Neural cell (in vitro differentiated cells): ENCODE measurements at regions not wholly inside any gene's neighbourhood (a gene's known extent, or its start where the extent isn't known, plus 50 kb on each side); places are given as distances from the start of the nearest gene placed in this dataset.

ENCODE experiments used
- H2AFZ ChIP-seq: fragments of 200-600, 300-800 bp; sonication (generic), shearing (Covaris generic); 2 replicates; pipeline ENCODE4 v1.6.0; 2014; ENCODE audit warnings: low read depth, mild to moderate bottlenecking, antibody characterized with exemption, low read length, moderate library complexity
- H3F3A ChIP-seq: fragments of 200-600 bp; shearing (Covaris generic); 2 replicates; pipeline ENCODE4 v1.6.1; 2016; ENCODE audit warnings: mild to moderate bottlenecking, moderate library complexity, mixed read lengths, antibody characterized with exemption, low read length; ENCODE audit not compliant: insufficient read depth, poor library complexity, severe bottlenecking
- H3K27ac ChIP-seq: fragments of 200-600, 300-800 bp; sonication (generic), shearing (Covaris generic); 2 replicates; pipeline ENCODE4 v1.5.1; 2014; ENCODE audit warnings: mild to moderate bottlenecking, low read length, moderate library complexity
- H3K27me3 ChIP-seq: fragments of 300-800, 200-600 bp; sonication (generic), shearing (Covaris generic); 2 replicates; pipeline ENCODE4 v1.6.0; 2014; ENCODE audit warnings: mild to moderate bottlenecking, low read depth, low read length, moderate library complexity; ENCODE audit not compliant: insufficient read depth
- H3K36me3 ChIP-seq: fragments of 300-800, 200-600 bp; sonication (generic), shearing (Covaris generic); 2 replicates; pipeline ENCODE4 v1.5.1; 2014; ENCODE audit warnings: mild to moderate bottlenecking, antibody characterized with exemption, low read length, moderate library complexity; ENCODE audit not compliant: insufficient read depth
- H3K4me2 ChIP-seq: fragments of 300-800, 200-600 bp; sonication (generic), shearing (Covaris generic); 2 replicates; pipeline ENCODE4 v1.6.0; 2014; ENCODE audit warnings: mild to moderate bottlenecking, low read length
- H3K4me3 ChIP-seq: fragments of 300-800, 200-600 bp; sonication (generic), shearing (Covaris generic); 2 replicates; pipeline ENCODE4 v1.5.1; 2014; ENCODE audit warnings: mild to moderate bottlenecking, low read length, moderate library complexity
- H3K79me2 ChIP-seq: fragments of 200-600 bp; shearing (Covaris generic); replicated peaks from 2 replicates; pipeline ENCODE4 v1.6.0; 2014; ENCODE audit warnings: mild to moderate bottlenecking, low read length, moderate library complexity; ENCODE audit not compliant: insufficient read depth
- H3K9ac ChIP-seq: fragments of 300-800, 200-600 bp; sonication (generic), shearing (Covaris generic); 2 replicates; pipeline ENCODE4 v1.6.1; 2016; ENCODE audit warnings: mild to moderate bottlenecking, low read length, mixed read lengths
- H3K9me2 ChIP-seq: fragments of 200-600 bp; shearing (Covaris generic); 2 replicates; pipeline ENCODE4 v1.6.1; 2016; ENCODE audit warnings: mild to moderate bottlenecking, low read length, mixed read lengths; ENCODE audit not compliant: insufficient read depth
- H3K9me3 ChIP-seq: fragments of 200-600, 300-800 bp; sonication (generic), shearing (Covaris generic); 2 replicates; pipeline ENCODE4 v1.6.1; 2016; ENCODE audit warnings: mild to moderate bottlenecking, mixed run types, low read length, moderate library complexity, mixed read lengths
- H4K20me1 ChIP-seq: fragments of 200-600 bp; shearing (Covaris generic); 2 replicates; pipeline ENCODE4 v1.6.1; 2016; ENCODE audit warnings: mild to moderate bottlenecking, mixed run types; ENCODE audit not compliant: insufficient read depth
- EP300 ChIP-seq: fragments of 450-650 bp; conservative IDR thresholded peaks from 2 replicates; pipeline ENCODE4 v1.6.1; 2014; ENCODE audit warnings: antibody characterized with exemption, mild to moderate bottlenecking, moderate library complexity; ENCODE audit not compliant: poor library complexity, severe bottlenecking
- EZH2 ChIP-seq: fragments of 200-600, 300-800 bp; shearing (Covaris generic), sonication (generic); IDR thresholded peaks from 2 replicates; pipeline ENCODE4 v1.6.1; 2014; ENCODE audit warnings: antibody characterized with exemption, low read length, borderline replicate concordance, mild to moderate bottlenecking; ENCODE audit not compliant: insufficient read depth, poor library complexity, severe bottlenecking
- MXI1 ChIP-seq: fragments of 450-650 bp; conservative IDR thresholded peaks from 2 replicates; pipeline ENCODE4 v1.6.1; 2014; ENCODE audit warnings: antibody characterized with exemption, mild to moderate bottlenecking; ENCODE audit not compliant: poor library complexity, severe bottlenecking
- POLR2AphosphoS5 ChIP-seq: IDR thresholded peaks from 2 replicates; pipeline ENCODE4 v1.6.1; 2012
- RAD21 ChIP-seq: fragments of 450-650 bp; conservative IDR thresholded peaks from 2 replicates; pipeline ENCODE4 v1.6.1; 2014; ENCODE audit warnings: antibody characterized with exemption, mild to moderate bottlenecking, moderate library complexity
- SMC3 ChIP-seq: fragments of 450-650 bp; conservative IDR thresholded peaks from 2 replicates; pipeline ENCODE4 v1.6.1; 2014; ENCODE audit warnings: antibody characterized with exemption, mild to moderate bottlenecking, moderate library complexity; ENCODE audit not compliant: poor library complexity
- TAF1 ChIP-seq: IDR thresholded peaks from 2 replicates; pipeline ENCODE4 v1.6.1; 2012; ENCODE audit warnings: low read depth
- TF ChIP-seq, protein P1 (sequence below): IDR thresholded peaks from 2 replicates; pipeline ENCODE4 v1.6.1; 2012; ENCODE audit warnings: borderline replicate concordance
- TF ChIP-seq, protein P2 (sequence below): fragments of 450-650 bp; IDR thresholded peaks from 2 replicates; pipeline ENCODE4 v1.5.1; 2014; ENCODE audit warnings: antibody characterized with exemption, mild to moderate bottlenecking, moderate library complexity; ENCODE audit not compliant: poor library complexity, severe bottlenecking

DNA sequence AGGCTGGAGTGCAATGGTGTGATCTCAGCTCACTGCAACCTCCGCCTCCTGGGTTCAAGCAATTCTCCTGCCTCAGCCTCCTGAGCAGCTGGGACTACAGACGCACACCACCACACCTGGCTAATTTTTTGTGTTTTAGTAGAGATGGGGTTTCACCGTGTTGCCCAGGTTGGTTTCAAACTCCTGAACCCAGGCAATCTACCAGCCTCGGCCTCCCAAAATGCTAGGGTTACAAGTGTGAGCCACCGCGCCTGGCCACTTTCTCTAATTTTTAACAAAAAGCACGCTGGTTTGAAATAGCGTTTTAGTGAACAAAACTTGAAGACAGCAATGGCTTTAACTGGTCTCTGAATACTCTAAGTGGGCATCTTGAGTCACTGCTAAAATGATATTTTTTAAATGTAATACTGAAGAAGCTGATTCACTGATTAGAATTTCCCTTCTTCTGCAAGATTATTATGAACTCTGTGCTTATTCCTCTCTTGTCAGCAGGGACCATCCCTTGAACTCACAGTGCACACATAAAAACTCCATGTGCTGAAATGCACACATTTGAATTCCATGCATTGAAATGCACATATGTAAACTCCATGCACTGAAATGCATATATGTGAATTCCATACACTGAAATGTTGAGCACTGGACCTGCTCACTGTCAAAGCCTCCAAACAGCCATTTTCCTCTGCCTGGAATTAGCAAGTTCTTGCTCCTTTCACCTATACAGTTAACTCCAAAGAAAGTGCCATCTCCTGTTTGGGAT is 1411.5 kb upstream of the ACVR2A start:
- TF ChIP-seq POLR2AphosphoS5, result no peak
- H3K27ac ChIP-seq, result no peak overlapping the region
- no peak overlapping the region for H2AFZ ChIP-seq
- no peaks in the 10 kb centered on the region for H3K27me3 ChIP-seq
- H3F3A ChIP-seq, result no peaks in the 10 kb centered on the region
- H3K79me2 ChIP-seq, result no peaks in the 10 kb centered on the region
- no peak overlapping the region for H3K4me2 ChIP-seq
- no peaks in the 10 kb centered on the region for H3K9me3 ChIP-seq
- no peaks in the 10 kb centered on the region for H3K36me3 ChIP-seq
- H3K4me3 ChIP-seq, result no peak overlapping the region
- no peaks in the 10 kb centered on the region for H3K9me2 ChIP-seq
- H4K20me1 ChIP-seq, result no peaks in the 10 kb centered on the region
- no peak overlapping the region for H3K9ac ChIP-seq

DNA sequence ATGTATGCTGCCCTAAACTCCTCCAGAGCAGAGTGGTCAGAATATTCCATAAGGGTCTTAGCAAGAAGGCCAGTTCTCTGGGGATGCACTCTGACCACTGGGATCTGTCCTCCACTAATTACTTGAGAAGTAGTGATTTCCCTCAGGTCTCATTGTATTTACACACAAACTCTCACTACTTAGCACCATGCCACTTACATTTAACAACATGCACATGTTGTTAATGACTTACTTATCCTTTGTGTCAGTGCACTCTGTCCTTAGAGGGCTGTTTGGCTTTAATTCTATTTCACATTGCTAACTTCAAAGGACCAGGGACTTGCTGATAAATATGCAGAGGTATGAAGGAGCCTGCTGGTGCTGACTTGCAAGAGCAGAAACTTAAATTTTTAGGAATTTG is 1415.5 kb upstream of the ACVR2A start:
- no peak overlapping the region for H3K27ac ChIP-seq
- H3K36me3 ChIP-seq, result no peaks in the 10 kb centered on the region
- H4K20me1 ChIP-seq, result no peaks in the 10 kb centered on the region
- no peak overlapping the region for H3K4me2 ChIP-seq
- no peaks in the 10 kb centered on the region for H3K9me3 ChIP-seq
- H3F3A ChIP-seq, result no peaks in the 10 kb centered on the region
- H3K9ac ChIP-seq, result no peak overlapping the region
- TF ChIP-seq, protein P1, sequence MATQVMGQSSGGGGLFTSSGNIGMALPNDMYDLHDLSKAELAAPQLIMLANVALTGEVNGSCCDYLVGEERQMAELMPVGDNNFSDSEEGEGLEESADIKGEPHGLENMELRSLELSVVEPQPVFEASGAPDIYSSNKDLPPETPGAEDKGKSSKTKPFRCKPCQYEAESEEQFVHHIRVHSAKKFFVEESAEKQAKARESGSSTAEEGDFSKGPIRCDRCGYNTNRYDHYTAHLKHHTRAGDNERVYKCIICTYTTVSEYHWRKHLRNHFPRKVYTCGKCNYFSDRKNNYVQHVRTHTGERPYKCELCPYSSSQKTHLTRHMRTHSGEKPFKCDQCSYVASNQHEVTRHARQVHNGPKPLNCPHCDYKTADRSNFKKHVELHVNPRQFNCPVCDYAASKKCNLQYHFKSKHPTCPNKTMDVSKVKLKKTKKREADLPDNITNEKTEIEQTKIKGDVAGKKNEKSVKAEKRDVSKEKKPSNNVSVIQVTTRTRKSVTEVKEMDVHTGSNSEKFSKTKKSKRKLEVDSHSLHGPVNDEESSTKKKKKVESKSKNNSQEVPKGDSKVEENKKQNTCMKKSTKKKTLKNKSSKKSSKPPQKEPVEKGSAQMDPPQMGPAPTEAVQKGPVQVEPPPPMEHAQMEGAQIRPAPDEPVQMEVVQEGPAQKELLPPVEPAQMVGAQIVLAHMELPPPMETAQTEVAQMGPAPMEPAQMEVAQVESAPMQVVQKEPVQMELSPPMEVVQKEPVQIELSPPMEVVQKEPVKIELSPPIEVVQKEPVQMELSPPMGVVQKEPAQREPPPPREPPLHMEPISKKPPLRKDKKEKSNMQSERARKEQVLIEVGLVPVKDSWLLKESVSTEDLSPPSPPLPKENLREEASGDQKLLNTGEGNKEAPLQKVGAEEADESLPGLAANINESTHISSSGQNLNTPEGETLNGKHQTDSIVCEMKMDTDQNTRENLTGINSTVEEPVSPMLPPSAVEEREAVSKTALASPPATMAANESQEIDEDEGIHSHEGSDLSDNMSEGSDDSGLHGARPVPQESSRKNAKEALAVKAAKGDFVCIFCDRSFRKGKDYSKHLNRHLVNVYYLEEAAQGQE, result no peak
- TF ChIP-seq RAD21, result no peak
- no peak for TF ChIP-seq TAF1
- TF ChIP-seq EP300, result no peak
- no peak for TF ChIP-seq EZH2
- TF ChIP-seq POLR2AphosphoS5, result no peak
- no peak for TF ChIP-seq MXI1
- no peak for TF ChIP-seq SMC3
- TF ChIP-seq, protein P2, sequence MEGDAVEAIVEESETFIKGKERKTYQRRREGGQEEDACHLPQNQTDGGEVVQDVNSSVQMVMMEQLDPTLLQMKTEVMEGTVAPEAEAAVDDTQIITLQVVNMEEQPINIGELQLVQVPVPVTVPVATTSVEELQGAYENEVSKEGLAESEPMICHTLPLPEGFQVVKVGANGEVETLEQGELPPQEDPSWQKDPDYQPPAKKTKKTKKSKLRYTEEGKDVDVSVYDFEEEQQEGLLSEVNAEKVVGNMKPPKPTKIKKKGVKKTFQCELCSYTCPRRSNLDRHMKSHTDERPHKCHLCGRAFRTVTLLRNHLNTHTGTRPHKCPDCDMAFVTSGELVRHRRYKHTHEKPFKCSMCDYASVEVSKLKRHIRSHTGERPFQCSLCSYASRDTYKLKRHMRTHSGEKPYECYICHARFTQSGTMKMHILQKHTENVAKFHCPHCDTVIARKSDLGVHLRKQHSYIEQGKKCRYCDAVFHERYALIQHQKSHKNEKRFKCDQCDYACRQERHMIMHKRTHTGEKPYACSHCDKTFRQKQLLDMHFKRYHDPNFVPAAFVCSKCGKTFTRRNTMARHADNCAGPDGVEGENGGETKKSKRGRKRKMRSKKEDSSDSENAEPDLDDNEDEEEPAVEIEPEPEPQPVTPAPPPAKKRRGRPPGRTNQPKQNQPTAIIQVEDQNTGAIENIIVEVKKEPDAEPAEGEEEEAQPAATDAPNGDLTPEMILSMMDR, result no peak
- no peaks in the 10 kb centered on the region for H3K79me2 ChIP-seq
- H2AFZ ChIP-seq, result no peak overlapping the region
- no peaks in the 10 kb centered on the region for H3K27me3 ChIP-seq
- no peak overlapping the region for H3K4me3 ChIP-seq
- H3K9me2 ChIP-seq, result no peaks in the 10 kb centered on the region
